SU-DHL-6 (cell line): ENCODE measurements at regions not wholly inside any gene's neighbourhood (a gene's known extent, or its start where the extent isn't known, plus 50 kb on each side); places are given as distances from the start of the nearest gene placed in this dataset.

Experiments
- H2AFZ ChIP-seq: fragments of 200-600 bp; sonication (generic); 2 replicates; pipeline ENCODE4 v1.6.1; 2014; ENCODE audit warnings: low read depth, mild to moderate bottlenecking, moderate library complexity, mixed read lengths, antibody characterized with exemption, low read length; ENCODE audit not compliant: severe bottlenecking
- H3F3A ChIP-seq: fragments of 200-600 bp; shearing (Covaris generic); 2 replicates; pipeline ENCODE4 v1.6.0; 2016; ENCODE audit warnings: antibody characterized with exemption, mild to moderate bottlenecking; ENCODE audit not compliant: insufficient read depth
- H3K27ac ChIP-seq: fragments of 200-600 bp; sonication (generic); 2 replicates; pipeline ENCODE4 v1.5.1; 2016; ENCODE audit warnings: low read depth, mild to moderate bottlenecking, low read length, moderate library complexity, mixed read lengths
- H3K27me3 ChIP-seq: fragments of 200-600 bp; sonication (generic), shearing (Covaris generic); 2 replicates; pipeline ENCODE4 v1.6.0; 2014; ENCODE audit warnings: mild to moderate bottlenecking, low read length
- H3K36me3 ChIP-seq: fragments of 200-600 bp; sonication (generic); 2 replicates; pipeline ENCODE4 v1.6.1; 2014; ENCODE audit warnings: mild to moderate bottlenecking, low read length, mixed read lengths
- H3K4me2 ChIP-seq: fragments of 300-600, 200-600 bp; shearing (Covaris generic), sonication (generic); 2 replicates; pipeline ENCODE4 v1.6.0; 2014; ENCODE audit warnings: low read length, low read depth, mild to moderate bottlenecking; ENCODE audit not compliant: poor library complexity, severe bottlenecking
- H3K4me3 ChIP-seq: fragments of 200-600 bp; sonication (generic); 2 replicates; pipeline ENCODE4 v1.5.1; 2014; ENCODE audit warnings: antibody characterized with exemption, low read length, mild to moderate bottlenecking, mixed read lengths; ENCODE audit not compliant: insufficient read depth, poor library complexity, severe bottlenecking
- H3K79me2 ChIP-seq: fragments of 200-600 bp; sonication (generic); 2 replicates; pipeline ENCODE4 v1.6.1; 2014; ENCODE audit warnings: mild to moderate bottlenecking, low read length, moderate library complexity; ENCODE audit not compliant: insufficient read depth
- H3K9ac ChIP-seq: fragments of 200-600 bp; sonication (generic); 2 replicates; pipeline ENCODE4 v1.7.0; 2014; ENCODE audit warnings: mild to moderate bottlenecking, low read length
- H3K9me2 ChIP-seq: fragments of 200-600 bp; sonication (generic); replicated peaks from 2 replicates; pipeline ENCODE4 v1.6.1; 2014; ENCODE audit warnings: low read length; ENCODE audit not compliant: insufficient read depth
- H3K9me3 ChIP-seq: fragments of 200-600 bp; sonication (generic); 2 replicates; pipeline ENCODE4 v1.6.1; 2014; ENCODE audit warnings: low read length, mixed read lengths; ENCODE audit not compliant: insufficient read depth
- H4K20me1 ChIP-seq: fragments of 200-600 bp; sonication (generic); 2 replicates; pipeline ENCODE4 v1.6.1; 2014; ENCODE audit warnings: low read depth, mild to moderate bottlenecking, antibody characterized with exemption, low read length, moderate library complexity, mixed read lengths
- EZH2phosphoT487 ChIP-seq: fragments of 200-600 bp; sonication (generic), shearing (Covaris generic); conservative IDR thresholded peaks from 2 replicates; pipeline ENCODE4 v1.6.1; 2018; ENCODE audit warnings: mild to moderate bottlenecking, antibody characterized with exemption, low read length, moderate library complexity, mixed read lengths
- TF ChIP-seq, protein P1 (sequence below): fragments of 200-600 bp; sonication (generic); IDR thresholded peaks from one replicate; pipeline ENCODE4 v1.5.1; 2017; ENCODE audit warnings: antibody characterized with exemption, mild to moderate bottlenecking, low read length, moderate library complexity; ENCODE audit not compliant: insufficient read depth, poor library complexity, severe bottlenecking

DNA sequence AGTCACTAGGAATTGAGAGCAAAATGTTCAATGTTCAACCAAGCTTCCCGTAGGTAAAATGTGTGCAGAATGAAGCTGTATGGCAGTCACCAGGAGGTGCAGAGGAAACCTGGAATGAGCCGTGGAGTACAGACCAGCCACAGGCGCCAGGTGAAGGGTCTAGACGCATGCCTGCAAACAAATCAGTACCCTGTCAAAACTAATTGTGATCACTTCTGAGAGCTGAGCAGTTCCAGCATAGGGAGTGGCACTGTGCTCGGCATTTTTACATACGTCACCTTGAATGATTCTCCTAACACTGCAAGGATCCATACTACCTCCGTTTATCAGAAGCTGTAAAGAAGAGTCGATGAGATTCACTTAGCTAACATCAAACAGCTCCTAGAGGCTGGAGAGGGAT, 346.1 kb upstream of the ID2 start:
- Histone ChIP-seq H3K9ac (no peak overlapping the region), H3K9me2 (no peaks in the 10 kb centered on the region), H3K27me3 (no peaks in the 10 kb centered on the region), H2AFZ (no peak overlapping the region), H3K36me3 (no peaks in the 10 kb centered on the region), H3K27ac (no peak overlapping the region), H3F3A (no peaks in the 10 kb centered on the region), H3K79me2 (no peaks in the 10 kb centered on the region), H4K20me1 (no peaks in the 10 kb centered on the region), H3K4me3 (no peak overlapping the region), H3K9me3 (no peaks in the 10 kb centered on the region), H3K4me2 (no peak overlapping the region)
- TF ChIP-seq, protein P1, sequence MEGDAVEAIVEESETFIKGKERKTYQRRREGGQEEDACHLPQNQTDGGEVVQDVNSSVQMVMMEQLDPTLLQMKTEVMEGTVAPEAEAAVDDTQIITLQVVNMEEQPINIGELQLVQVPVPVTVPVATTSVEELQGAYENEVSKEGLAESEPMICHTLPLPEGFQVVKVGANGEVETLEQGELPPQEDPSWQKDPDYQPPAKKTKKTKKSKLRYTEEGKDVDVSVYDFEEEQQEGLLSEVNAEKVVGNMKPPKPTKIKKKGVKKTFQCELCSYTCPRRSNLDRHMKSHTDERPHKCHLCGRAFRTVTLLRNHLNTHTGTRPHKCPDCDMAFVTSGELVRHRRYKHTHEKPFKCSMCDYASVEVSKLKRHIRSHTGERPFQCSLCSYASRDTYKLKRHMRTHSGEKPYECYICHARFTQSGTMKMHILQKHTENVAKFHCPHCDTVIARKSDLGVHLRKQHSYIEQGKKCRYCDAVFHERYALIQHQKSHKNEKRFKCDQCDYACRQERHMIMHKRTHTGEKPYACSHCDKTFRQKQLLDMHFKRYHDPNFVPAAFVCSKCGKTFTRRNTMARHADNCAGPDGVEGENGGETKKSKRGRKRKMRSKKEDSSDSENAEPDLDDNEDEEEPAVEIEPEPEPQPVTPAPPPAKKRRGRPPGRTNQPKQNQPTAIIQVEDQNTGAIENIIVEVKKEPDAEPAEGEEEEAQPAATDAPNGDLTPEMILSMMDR: no peak
- TF ChIP-seq EZH2phosphoT487: no peak

DNA sequence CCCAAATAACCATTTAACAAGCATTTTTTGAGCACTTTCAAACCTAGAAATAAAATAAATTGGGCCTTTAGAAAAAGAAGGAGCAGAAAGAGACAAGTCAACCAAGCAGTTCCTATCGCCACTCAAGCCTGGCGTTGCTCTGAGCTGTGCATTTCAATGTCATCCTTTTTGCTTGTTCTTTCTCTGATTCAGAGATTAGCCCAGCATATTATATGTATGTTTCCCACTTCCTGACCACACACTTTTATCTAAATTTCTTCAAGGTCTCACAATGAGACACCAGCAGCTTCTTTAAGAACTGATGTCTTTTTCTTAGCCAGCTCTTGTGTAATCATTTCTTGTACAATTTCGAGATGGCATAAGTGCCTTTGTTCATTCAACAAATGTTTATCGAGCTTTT, 344.5 kb upstream of the ID2 start:
- H2AFZ ChIP-seq: no peak overlapping the region
- H3F3A ChIP-seq: no peaks in the 10 kb centered on the region
- H3K9me3 ChIP-seq: no peaks in the 10 kb centered on the region
- TF ChIP-seq, protein P1: no peak
- no peak for TF ChIP-seq EZH2phosphoT487
- H3K4me3 ChIP-seq: no peak overlapping the region
- no peak overlapping the region for H3K27ac ChIP-seq
- no peaks in the 10 kb centered on the region for H4K20me1 ChIP-seq
- no peaks in the 10 kb centered on the region for H3K9me2 ChIP-seq
- no peak overlapping the region for H3K9ac ChIP-seq
- no peaks in the 10 kb centered on the region for H3K27me3 ChIP-seq
- no peaks in the 10 kb centered on the region for H3K79me2 ChIP-seq
- no peak overlapping the region for H3K4me2 ChIP-seq
- H3K36me3 ChIP-seq: no peaks in the 10 kb centered on the region

DNA sequence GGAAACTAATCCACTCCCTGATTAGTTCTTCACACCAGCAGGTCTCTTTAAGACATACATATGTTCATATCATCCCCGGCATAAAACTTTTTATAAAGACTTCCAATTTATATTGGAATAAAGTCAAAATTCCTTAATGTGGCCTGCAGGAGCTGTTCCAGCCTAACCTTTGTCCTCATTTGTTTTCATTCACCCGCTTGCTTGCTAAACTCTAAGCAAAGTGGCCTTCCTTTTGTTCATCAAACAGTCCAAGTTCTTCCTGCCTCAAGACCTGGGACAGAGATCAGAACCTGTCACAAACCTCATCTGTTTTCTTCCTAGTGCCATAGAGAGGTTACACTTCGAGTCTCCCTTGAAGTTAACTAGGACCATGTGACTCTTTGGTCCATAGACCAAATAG, 339.4 kb upstream of the ID2 start:
- Histone ChIP-seq H3K9me3 (no peaks in the 10 kb centered on the region), H4K20me1 (no peaks in the 10 kb centered on the region), H3K36me3 (no peaks in the 10 kb centered on the region), H3F3A (no peaks in the 10 kb centered on the region), H3K27me3 (no peaks in the 10 kb centered on the region), H2AFZ (no peak overlapping the region), H3K9me2 (no peaks in the 10 kb centered on the region), H3K4me3 (no peak overlapping the region), H3K79me2 (no peaks in the 10 kb centered on the region), H3K9ac (no peak overlapping the region), H3K27ac (no peak overlapping the region), H3K4me2 (no peak overlapping the region)
- TF ChIP-seq, protein P1: no peak
- no peak for TF ChIP-seq EZH2phosphoT487

DNA sequence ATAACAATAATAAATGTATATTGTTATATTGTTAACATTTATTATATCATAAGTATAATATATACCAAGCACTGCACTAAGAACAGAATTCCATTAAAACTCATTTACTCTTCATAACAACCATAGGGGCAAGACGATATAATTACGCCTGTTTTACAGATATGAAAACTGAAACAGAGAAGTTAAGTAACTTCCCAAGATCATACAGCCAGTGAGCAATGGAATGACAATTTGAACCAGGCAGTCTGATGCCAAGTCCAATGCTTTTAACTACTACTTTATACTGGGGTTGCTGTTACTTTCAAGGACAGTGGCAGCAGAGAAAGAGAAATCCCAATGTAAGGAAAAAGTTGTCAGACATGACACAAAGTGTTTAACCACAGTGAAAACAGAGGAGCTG, 338.8 kb upstream of the ID2 start:
- Histone ChIP-seq H4K20me1 (no peaks in the 10 kb centered on the region), H3K9me3 (no peaks in the 10 kb centered on the region), H3K27me3 (no peaks in the 10 kb centered on the region), H2AFZ (no peak overlapping the region), H3K79me2 (no peaks in the 10 kb centered on the region), H3K4me3 (no peak overlapping the region), H3K4me2 (no peak overlapping the region), H3K9ac (no peak overlapping the region), H3K36me3 (no peaks in the 10 kb centered on the region), H3K27ac (no peak overlapping the region), H3K9me2 (no peaks in the 10 kb centered on the region), H3F3A (no peaks in the 10 kb centered on the region)
- no peak for TF ChIP-seq EZH2phosphoT487
- TF ChIP-seq, protein P1: no peak
